Pancreas (tissue), 10 donors: ENCODE measurements at regions not wholly inside any gene's neighbourhood (a gene's known extent, or its start where the extent isn't known, plus 50 kb on each side); places are given as distances from the start of the nearest gene placed in this dataset.

ENCODE experiments used
- ATAC-seq, 4 donors: fragments of 200-7000 bp; cut with Tn5 transposase; one replicate each; pipeline versions ENCODE4 v1.8.0 to v1.9.1; 2020; ENCODE audit warnings: mild to moderate bottlenecking in 4 of 4, moderate library complexity in 4 of 4
- DNase-seq, 6 donors: peaks; one replicate each; pipeline ENCODE4 v3.0.0-alpha.2; 2020
- FAIRE-seq: peaks from 2 replicates; lab custom pipeline; 2012; peaks lifted over from hg19 to GRCh38; lab: Jason Lieb, UNC
- H3K27ac ChIP-seq, 4 donors: fragments of 200-600 bp; sonication (generic); 1 replicate in 3 of 4; 2 replicates in 1 of 4; pipeline versions ENCODE4 v1.5.0 to v1.8.0; 2020
- H3K27me3 ChIP-seq, 4 donors: fragments of 200-600 bp; one replicate each; pipeline ENCODE4 v1.8.0; 2021
- H3K36me3 ChIP-seq, 3 donors: fragments of 200-600 bp; sonication (generic) in 1 of 3; one replicate each; pipeline versions ENCODE4 v1.5.0 to v1.8.0; 2020 to 2021
- H3K4me1 ChIP-seq, 3 donors: fragments of 200-600 bp; one replicate each; pipeline ENCODE4 v1.8.0; 2021
- H3K4me3 ChIP-seq, 4 donors: fragments of 200-600 bp; sonication (generic) in 2 of 4; one replicate each; pipeline versions ENCODE4 v1.5.0 to v1.8.0; 2020 to 2021
- H3K9me3 ChIP-seq, 4 donors: fragments of 200-600 bp; one replicate each; pipeline ENCODE4 v1.8.0; 2021
- WGBS, 2 donors: extraction: QIAGEN DNeasy Blood & Tissue Kit; methylation state at CpG; one replicate each; pipeline ENCODE4 v1.1.7; 2013; 5-methylcytosine and 5-hydroxymethylcytosine counted together
- intact Hi-C, 3 donors: fragments of 100-400 bp; cut with DNase I; formaldehyde crosslinking; loops; one replicate each; pipeline versions ENCODE4 v1.11.1 to v1.14.2; 2022
- TF ChIP-seq, protein P1 (sequence below), 4 donors: fragments of 200-600 bp; sonication (generic) in 3 of 4; IDR thresholded peaks; one replicate each; pipeline versions ENCODE4 v1.5.0 to v1.8.0; 2021; ENCODE audit warnings: antibody characterized with exemption in 4 of 4
- donor health status: healthy with polysubstance abuse.
- donor health status: DM: no; HTN: no; CAD: no; lungs with moderate emphysema.
- donor health status: DM: no; HTN: no; CAD: no.
- donor health status: control.
- donor health status: control.
- donor health status: Bipolar disorder and iron deficiency.
- donor health status: DM: yes; HTN: yes; CAD: no.
- donor health status: DM: no; HTN: no; CAD: no.
- donor health status: DM: no; HTN: no; CAD: no.
- donor health status: DM: yes; HTN: yes; CAD: no.

GRCh38 chr10:128963211-128964099, 503.6 kb upstream of the MGMT start:
- TF ChIP-seq, protein P1, sequence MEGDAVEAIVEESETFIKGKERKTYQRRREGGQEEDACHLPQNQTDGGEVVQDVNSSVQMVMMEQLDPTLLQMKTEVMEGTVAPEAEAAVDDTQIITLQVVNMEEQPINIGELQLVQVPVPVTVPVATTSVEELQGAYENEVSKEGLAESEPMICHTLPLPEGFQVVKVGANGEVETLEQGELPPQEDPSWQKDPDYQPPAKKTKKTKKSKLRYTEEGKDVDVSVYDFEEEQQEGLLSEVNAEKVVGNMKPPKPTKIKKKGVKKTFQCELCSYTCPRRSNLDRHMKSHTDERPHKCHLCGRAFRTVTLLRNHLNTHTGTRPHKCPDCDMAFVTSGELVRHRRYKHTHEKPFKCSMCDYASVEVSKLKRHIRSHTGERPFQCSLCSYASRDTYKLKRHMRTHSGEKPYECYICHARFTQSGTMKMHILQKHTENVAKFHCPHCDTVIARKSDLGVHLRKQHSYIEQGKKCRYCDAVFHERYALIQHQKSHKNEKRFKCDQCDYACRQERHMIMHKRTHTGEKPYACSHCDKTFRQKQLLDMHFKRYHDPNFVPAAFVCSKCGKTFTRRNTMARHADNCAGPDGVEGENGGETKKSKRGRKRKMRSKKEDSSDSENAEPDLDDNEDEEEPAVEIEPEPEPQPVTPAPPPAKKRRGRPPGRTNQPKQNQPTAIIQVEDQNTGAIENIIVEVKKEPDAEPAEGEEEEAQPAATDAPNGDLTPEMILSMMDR (IDR thresholded peaks at IDR 0.05), result no peak
- intact Hi-C loops, result no loop called here
- Histone ChIP-seq H3K27ac (no peak overlapping the region), H3K27me3 (peaks cover 0 to 12% (median 0%) of the 10 kb centered on the region in 4 donors), H3K4me3 (no peak overlapping the region), H3K4me1 (no peaks in the 10 kb centered on the region), H3K9me3 (no peaks in the 10 kb centered on the region), H3K36me3 (no peaks in the 10 kb centered on the region)
- FAIRE-seq, result no peak
- 76 to 80% methylated on average over 12 of the region's 12 CpGs for WGBS, 2 donors
- DNase-seq, result no peak
- ATAC-seq, result no peak

DNA sequence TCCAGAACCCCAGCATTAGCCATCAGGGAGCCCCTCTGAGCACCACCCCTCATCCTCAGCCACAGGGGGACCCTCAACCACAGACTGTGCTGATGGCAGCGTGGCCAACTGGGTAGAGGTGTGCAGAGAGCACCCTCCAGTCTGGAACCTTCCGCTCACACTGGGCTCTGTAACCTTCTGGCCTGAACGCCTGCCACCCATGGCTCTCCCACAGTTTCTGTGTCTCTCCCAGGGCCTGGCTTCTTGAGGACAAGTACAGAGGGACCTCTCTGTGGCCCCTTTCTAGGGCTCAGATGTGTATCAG, 503.0 kb upstream of the MGMT start:
- Histone ChIP-seq H3K27me3 (peaks cover 0 to 12% (median 0%) of the 10 kb centered on the region in 4 donors), H3K4me1 (no peaks in the 10 kb centered on the region), H3K36me3 (no peaks in the 10 kb centered on the region), H3K4me3 (no peak overlapping the region), H3K27ac (no peak overlapping the region), H3K9me3 (no peaks in the 10 kb centered on the region)
- TF ChIP-seq, protein P1 (IDR thresholded peaks at IDR 0.05), result no peak
- ATAC-seq (no peak), FAIRE-seq (no peak), DNase-seq (no peak)
- WGBS, 2 donors, result 48 to 53% methylated on average over 3 of the region's 3 CpGs
- intact Hi-C loops, result no loop called here

- 57 to 72% methylated on average over 11 of the region's 11 CpGs for WGBS, 2 donors
- ATAC-seq (no peak), FAIRE-seq (no peak), DNase-seq (no peak)
- no peaks in the 10 kb centered on the region for H3K4me1 ChIP-seq
- no peak overlapping the region for H3K4me3 ChIP-seq
- intact Hi-C loops, result no loop called here
- no peak overlapping the region for H3K27ac ChIP-seq
- no peaks in the 10 kb centered on the region for H3K9me3 ChIP-seq
- no peaks in the 10 kb centered on the region for H3K27me3 ChIP-seq
- TF ChIP-seq, protein P1 (IDR thresholded peaks at IDR 0.05), result no peak
- H3K36me3 ChIP-seq, result no peaks in the 10 kb centered on the region
Observed at GRCh38 chr10:128967980-128968756, 498.9 kb upstream of the MGMT start.

DNA sequence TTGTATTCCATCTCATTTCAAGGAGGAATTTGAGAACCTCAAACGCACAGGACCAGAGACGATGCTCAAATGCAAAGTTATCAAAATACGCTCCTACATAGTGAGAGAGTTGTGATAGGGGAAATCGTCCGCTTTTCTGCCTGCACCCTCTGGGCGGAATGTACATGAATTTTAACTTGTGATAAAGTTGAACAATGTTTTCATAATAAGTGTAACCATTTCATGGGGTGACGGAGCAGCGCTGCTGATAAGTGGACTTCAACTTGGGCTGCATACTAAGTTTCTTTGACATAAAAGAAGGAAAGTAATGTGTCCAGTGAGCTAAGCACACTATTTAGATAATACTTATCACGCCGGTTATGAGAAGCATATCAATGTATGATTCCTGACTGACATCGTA, 497.5 kb upstream of the MGMT start:
- no peak for FAIRE-seq
- no peak for DNase-seq
- H3K4me3 ChIP-seq, result no peak overlapping the region
- no peaks in the 10 kb centered on the region for H3K4me1 ChIP-seq
- no peak overlapping the region for H3K27ac ChIP-seq
- ATAC-seq, result no peak
- H3K36me3 ChIP-seq, result no peaks in the 10 kb centered on the region
- H3K27me3 ChIP-seq, result no peaks in the 10 kb centered on the region
- TF ChIP-seq, protein P1 (IDR thresholded peaks at IDR 0.05), result no peak
- intact Hi-C loops, result no loop called here
- WGBS, 2 donors, result 70 to 77% methylated on average over 11 of the region's 11 CpGs
- no peaks in the 10 kb centered on the region for H3K9me3 ChIP-seq
